ENCODE measurements at regions not wholly inside any gene's neighbourhood (a gene's known extent, or its start where the extent isn't known, plus 50 kb on each side); places are given as distances from the start of the nearest gene placed in this dataset.

- TF ChIP-seq TEAD4 (IDR thresholded peaks at IDR 0.05) (no peak), EGR1 (IDR thresholded peaks at IDR 0.05) (no peak)
These were observed 476.9 kb upstream of the CDH5 start for GRCh38 chr16:65889533-65889966.

Data from Ishikawa (cell line).